Omental fat pad (tissue), 3 donors: ENCODE measurements at regions not wholly inside any gene's neighbourhood (a gene's known extent, or its start where the extent isn't known, plus 50 kb on each side); places are given as distances from the start of the nearest gene placed in this dataset.

Experiments used
- ATAC-seq: fragments of 150-250 bp; one replicate; pipeline ENCODE4 v1.9.1; 2016; ENCODE audit warnings: mild to moderate bottlenecking, moderate library complexity; ENCODE audit not compliant: low FRiP score
- DNase-seq: peaks from one replicate; pipeline ENCODE4 v3.0.0-alpha.2; 2019; ENCODE audit warnings: low spot score
- CTCF ChIP-seq, 3 donors: fragments of 450-650 bp; IDR thresholded peaks; one replicate each; pipeline ENCODE4 v1.5.1; 2016 to 2017; ENCODE audit warnings: antibody characterized with exemption in 3 of 3, mild to moderate bottlenecking in 3 of 3, moderate library complexity in 2 of 3

- DNase-seq: no peak
- TF ChIP-seq CTCF (IDR thresholded peaks at IDR 0.05): no peak
- no peak for ATAC-seq
Measured at GRCh38 chr7:18165166-18165565, 137.5 kb upstream of the PRPS1L1 start.

GRCh38 chr7:18166002-18166401, 138.4 kb upstream of the PRPS1L1 start:
- TF ChIP-seq CTCF (IDR thresholded peaks at IDR 0.05): no peak
- ATAC-seq (no peak), DNase-seq (no peak)

- ATAC-seq (no peak), DNase-seq (no peak)
- no peak for TF ChIP-seq CTCF (IDR thresholded peaks at IDR 0.05)
Measured at GRCh38 chr7:18167815-18168214, 140.2 kb upstream of the PRPS1L1 start.

GRCh38 chr7:18174996-18175395, 147.3 kb upstream of the PRPS1L1 start:
- DNase-seq: no peak
- no peak for TF ChIP-seq CTCF (IDR thresholded peaks at IDR 0.05)
- ATAC-seq: no peak

GRCh38 chr7:18175801-18176450, 148.3 kb upstream of the PRPS1L1 start:
- ATAC-seq (peak; percentile 41), DNase-seq (no peak)
- TF ChIP-seq CTCF (IDR thresholded peaks at IDR 0.05): no peak

GRCh38 chr7:18177129-18177814, 149.6 kb upstream of the PRPS1L1 start:
- ATAC-seq: no peak
- DNase-seq: no peak
- TF ChIP-seq CTCF (IDR thresholded peaks at IDR 0.05): no peak
